A673 (cell line): ENCODE measurements at regions not wholly inside any gene's neighbourhood (a gene's known extent, or its start where the extent isn't known, plus 50 kb on each side); places are given as distances from the start of the nearest gene placed in this dataset.

Experiments used
- BruUV-seq: library from RNA; stranded (reverse); fragments of 400-500 nt; replicated peaks from 2 replicates; lab custom pipeline; 2021; lab: Mats Ljungman, UMichigan
- CTCF ChIA-PET: fragments of 300-600 bp; sonication (Branson Sonifier 250); formaldehyde crosslinking; loops from one replicate; lab custom pipeline; 2022; ENCODE audit warnings: antibody characterized with exemption; lab: Charles Lee
- POLR2A ChIA-PET: fragments of 300-600 bp; sonication (Branson Sonifier 250); formaldehyde crosslinking; loops from one replicate; lab custom pipeline; 2022; ENCODE audit warnings: antibody characterized with exemption; ENCODE audit not compliant: low non-redundant PET; lab: Charles Lee
- DNase-seq: peaks from one replicate; pipeline ENCODE4 v3.0.0-alpha.2; 2015; ENCODE audit warnings: low spot score
- H3K27ac ChIP-seq: fragments of 200-600 bp; sonication (generic); 2 replicates; pipeline ENCODE4 v1.5.1; 2016; ENCODE audit warnings: mixed run types, low read depth, mild to moderate bottlenecking, mixed read lengths, antibody characterized with exemption, low read length; ENCODE audit not compliant: poor library complexity, severe bottlenecking
- H3K27me3 ChIP-seq: fragments of 200-600 bp; sonication (generic); replicated peaks from 2 replicates; pipeline ENCODE4 v1.6.1; 2017; ENCODE audit warnings: mixed run types, low read depth, mild to moderate bottlenecking, mixed read lengths, antibody characterized with exemption, low read length; ENCODE audit not compliant: insufficient read depth, poor library complexity
- H3K36me3 ChIP-seq: fragments of 200-600 bp; sonication (generic); 2 replicates; pipeline ENCODE4 v1.6.1; 2016; ENCODE audit warnings: mixed run types, mild to moderate bottlenecking, mixed read lengths, antibody characterized with exemption, low read length; ENCODE audit not compliant: insufficient read depth, poor library complexity, severe bottlenecking
- H3K4me1 ChIP-seq: fragments of 200-600 bp; sonication (generic); 2 replicates; pipeline ENCODE4 v1.6.1; 2017; ENCODE audit warnings: mixed run types, mild to moderate bottlenecking, mixed read lengths, antibody characterized with exemption, low read length; ENCODE audit not compliant: insufficient read depth, poor library complexity, severe bottlenecking
- H3K4me3 ChIP-seq: fragments of 200-600 bp; sonication (generic); 2 replicates; pipeline ENCODE4 v1.5.1; 2016; ENCODE audit warnings: low read depth, mixed run types, mild to moderate bottlenecking, mixed read lengths, low read length; ENCODE audit not compliant: poor library complexity, severe bottlenecking
- H3K9me3 ChIP-seq: fragments of 200-600 bp; sonication (generic); 2 replicates; pipeline ENCODE4 v1.6.1; 2016; ENCODE audit warnings: mixed run types, low read depth, mild to moderate bottlenecking, mixed read lengths, antibody characterized with exemption, low read length; ENCODE audit not compliant: poor library complexity, severe bottlenecking
- CTCF ChIP-seq: fragments of 300-800, 200-600 bp; sonication (generic); conservative IDR thresholded peaks from 2 replicates; pipeline ENCODE4 v1.5.1; 2017; ENCODE audit warnings: low read depth, mild to moderate bottlenecking, antibody characterized with exemption, low read length, moderate library complexity, mixed read lengths
- EZH2 ChIP-seq: fragments of 200-600 bp; sonication (generic); IDR thresholded peaks from 2 replicates; pipeline ENCODE4 v1.6.1; 2017; ENCODE audit warnings: borderline replicate concordance, low read depth, mild to moderate bottlenecking, mixed read lengths, antibody characterized with exemption, low read length; ENCODE audit not compliant: poor library complexity, severe bottlenecking
- intact Hi-C: fragments of 100-400 bp; cut with micrococcal nuclease; formaldehyde crosslinking; loops from one replicate; pipeline ENCODE4 v1.10.0; 2022; ENCODE audit not compliant: unreplicated experiment

- TF ChIP-seq EZH2 (no peak), CTCF (no peak)
- H3K4me1 ChIP-seq = no peaks in the 10 kb centered on the region
- H3K27me3 ChIP-seq = no peaks in the 10 kb centered on the region
- H3K4me3 ChIP-seq = no peak overlapping the region
- H3K27ac ChIP-seq = no peak overlapping the region
- intact Hi-C loops = no loop called here
- CTCF ChIA-PET = no interaction called here
- H3K9me3 ChIP-seq = no peaks in the 10 kb centered on the region
- POLR2A ChIA-PET = no interaction called here
- no TSS peak for BruUV-seq
- DNase-seq = no peak
- no peaks in the 10 kb centered on the region for H3K36me3 ChIP-seq
Observed at GRCh38 chr2:5951471-5951870, 259.3 kb downstream of the SOX11 start.

DNA sequence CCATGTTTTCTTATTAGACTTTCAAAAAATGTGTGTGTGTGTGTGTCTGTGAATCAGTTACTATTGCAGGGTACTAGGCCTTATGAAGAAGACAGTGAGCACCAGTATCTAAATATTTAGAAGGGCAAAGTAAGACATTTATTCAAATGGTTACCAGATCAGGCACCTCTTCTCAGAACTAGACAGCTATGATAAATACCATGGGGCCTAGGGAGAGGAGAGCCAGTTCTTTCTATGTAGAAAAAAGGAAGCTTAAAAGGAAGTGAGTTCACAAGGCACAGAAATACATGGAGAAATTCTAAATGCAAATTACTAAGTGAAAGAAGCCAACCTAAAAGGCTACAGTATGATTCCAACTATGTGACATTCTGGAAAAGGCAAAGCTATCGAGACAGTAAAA is 261.3 kb downstream of the SOX11 start:
- Histone ChIP-seq H3K27ac (no peak overlapping the region), H3K4me3 (no peak overlapping the region), H3K27me3 (no peaks in the 10 kb centered on the region), H3K9me3 (no peaks in the 10 kb centered on the region), H3K4me1 (no peaks in the 10 kb centered on the region), H3K36me3 (no peaks in the 10 kb centered on the region)
- no peak for TF ChIP-seq EZH2
- no peak for TF ChIP-seq CTCF
- no TSS peak for BruUV-seq
- CTCF ChIA-PET = no interaction called here
- POLR2A ChIA-PET = no interaction called here
- intact Hi-C loops = no loop called here
- no peak for DNase-seq

GRCh38 chr2:5954509-5954908 is 262.3 kb downstream of the SOX11 start:
- no peak overlapping the region for H3K4me3 ChIP-seq
- intact Hi-C loops = no loop called here
- POLR2A ChIA-PET = no interaction called here

More at GRCh38 chr2:5954509-5954908, 262.3 kb downstream of the SOX11 start:
- no peak overlapping the region for H3K27ac ChIP-seq
- no peak for DNase-seq
- no peaks in the 10 kb centered on the region for H3K27me3 ChIP-seq
- TF ChIP-seq EZH2 = no peak
- no peak for TF ChIP-seq CTCF
- BruUV-seq = no TSS peak
- no peaks in the 10 kb centered on the region for H3K9me3 ChIP-seq
- H3K36me3 ChIP-seq = no peaks in the 10 kb centered on the region
- no peaks in the 10 kb centered on the region for H3K4me1 ChIP-seq
- CTCF ChIA-PET = no interaction called here
